GM12878 (cell line): ENCODE measurements at regions not wholly inside any gene's neighbourhood (a gene's known extent, or its start where the extent isn't known, plus 50 kb on each side); places are given as distances from the start of the nearest gene placed in this dataset.

ENCODE experiments used
- BACH1 ChIP-seq: fragments of 450-650 bp; IDR thresholded peaks from 2 replicates; pipeline ENCODE4 v1.6.1; 2017; ENCODE audit warnings: mild to moderate bottlenecking, borderline replicate concordance
- CHD4 ChIP-seq: fragments of 200-600 bp; sonication (generic); IDR thresholded peaks from 2 replicates; pipeline ENCODE4 v1.6.1; 2016; ENCODE audit warnings: mild to moderate bottlenecking
- ETV6 ChIP-seq, 2 experiments: fragments of 450-650 bp in 1 of 2; IDR thresholded peaks in 1 of 2; conservative IDR thresholded peaks in 1 of 2; 2 replicates each; pipeline ENCODE4 v1.6.1; 2014; ENCODE audit warnings: antibody characterized with exemption in 1 of 2, borderline replicate concordance in 1 of 2, low read depth in 1 of 2, mild to moderate bottlenecking in 1 of 2, moderate library complexity in 1 of 2
- EZH2 ChIP-seq: IDR thresholded peaks from 2 replicates; pipeline ENCODE4 v1.6.1; 2012; ENCODE audit warnings: low read depth, mild to moderate bottlenecking, control low read depth, inconsistent platforms, low read length, borderline replicate concordance; ENCODE audit not compliant: control insufficient read depth
- MEF2A ChIP-seq: IDR thresholded peaks from 2 replicates; pipeline ENCODE4 v1.6.1; 2011; ENCODE audit warnings: low read depth, mild to moderate bottlenecking, low read length, moderate library complexity; ENCODE audit not compliant: insufficient read depth
- MXI1 ChIP-seq: fragments of 150-350 bp; IDR thresholded peaks from 2 replicates; pipeline ENCODE4 v1.6.1; 2011; ENCODE audit warnings: low read depth, mild to moderate bottlenecking, inconsistent platforms, low read length, improper control_type of control experiment
- POLR2A ChIP-seq: IDR thresholded peaks from 2 replicates; pipeline ENCODE4 v1.6.1; 2011; ENCODE audit warnings: low read depth, mild to moderate bottlenecking, low read length
- RAD21 ChIP-seq: IDR thresholded peaks from 2 replicates; pipeline ENCODE4 v1.6.1; 2011; ENCODE audit warnings: mild to moderate bottlenecking, low read depth, low read length, moderate library complexity; ENCODE audit not compliant: insufficient read depth
- SIN3A ChIP-seq: IDR thresholded peaks from 2 replicates; pipeline ENCODE4 v1.6.1; 2012; ENCODE audit warnings: low read depth, low read length, improper control_type of control experiment
- SMAD1 ChIP-seq: fragments of 450-650 bp; IDR thresholded peaks from 2 replicates; pipeline ENCODE4 v1.6.1; 2018; ENCODE audit warnings: mild to moderate bottlenecking, low read depth; ENCODE audit not compliant: partially characterized antibody
- SPI1 ChIP-seq: IDR thresholded peaks from 2 replicates; pipeline ENCODE4 v1.6.1; 2011; ENCODE audit warnings: low read depth, mild to moderate bottlenecking, low read length, moderate library complexity, borderline replicate concordance; ENCODE audit not compliant: insufficient read depth
- TCF12 ChIP-seq: IDR thresholded peaks from 2 replicates; pipeline ENCODE4 v1.6.1; 2011; ENCODE audit warnings: low read depth, mild to moderate bottlenecking, low read length
- ZZZ3 ChIP-seq: IDR thresholded peaks from 2 replicates; pipeline ENCODE4 v1.6.1; 2011; ENCODE audit warnings: low read depth; ENCODE audit not compliant: control insufficient read depth, insufficient read length
- TF ChIP-seq, protein P1 (sequence below), 3 experiments: IDR thresholded peaks in 2 of 3; conservative IDR thresholded peaks in 1 of 3; 2 replicates each; pipeline ENCODE4 v1.5.1; 2011; ENCODE audit warnings: low read depth in 3 of 3, low read length in 3 of 3, mild to moderate bottlenecking in 3 of 3, control low read depth in 2 of 3, moderate library complexity in 2 of 3, inconsistent platforms in 1 of 3, mixed read lengths in 1 of 3; ENCODE audit not compliant: control insufficient read depth in 2 of 3, insufficient read depth in 1 of 3; ENCODE audit errors: extremely low read depth in 1 of 3

DNA sequence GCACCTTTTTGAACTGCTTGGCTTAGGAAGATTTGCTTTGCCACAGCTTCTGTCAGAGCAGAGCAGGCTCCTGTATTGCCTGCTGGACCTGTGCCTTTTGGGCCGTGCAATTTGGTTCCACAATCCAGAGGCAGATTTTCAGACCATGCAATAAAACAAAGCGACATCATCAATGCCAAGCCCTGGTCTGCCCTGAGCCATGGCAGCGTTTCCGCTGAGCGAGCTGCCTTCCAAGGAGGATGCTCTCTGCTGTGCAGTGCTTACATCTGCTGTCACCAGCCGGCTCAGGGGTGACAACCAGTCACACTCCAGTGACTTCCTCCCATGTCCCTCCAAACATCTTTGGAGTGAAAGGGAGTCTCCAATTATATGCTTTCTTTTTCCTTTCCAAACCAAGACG, 282.2 kb downstream of the CDH26 start:
- TF ChIP-seq SIN3A = no peak
- TF ChIP-seq POLR2A = no peak
- TF ChIP-seq CHD4 = no peak
- no peak for TF ChIP-seq RAD21
- no peak for TF ChIP-seq EZH2
- TF ChIP-seq SPI1 = no peak
- TF ChIP-seq TCF12 = no peak
- TF ChIP-seq BACH1 = no peak
- no peak for TF ChIP-seq ZZZ3
- no peak for TF ChIP-seq ETV6 (conservative IDR thresholded peaks at IDR 0.05 in 1 of 2, IDR thresholded peaks at IDR 0.05 in 1 of 2; ENCODE audit: borderline replicate concordance in 1 of 2, low read depth in 1 of 2)
- TF ChIP-seq, protein P1, sequence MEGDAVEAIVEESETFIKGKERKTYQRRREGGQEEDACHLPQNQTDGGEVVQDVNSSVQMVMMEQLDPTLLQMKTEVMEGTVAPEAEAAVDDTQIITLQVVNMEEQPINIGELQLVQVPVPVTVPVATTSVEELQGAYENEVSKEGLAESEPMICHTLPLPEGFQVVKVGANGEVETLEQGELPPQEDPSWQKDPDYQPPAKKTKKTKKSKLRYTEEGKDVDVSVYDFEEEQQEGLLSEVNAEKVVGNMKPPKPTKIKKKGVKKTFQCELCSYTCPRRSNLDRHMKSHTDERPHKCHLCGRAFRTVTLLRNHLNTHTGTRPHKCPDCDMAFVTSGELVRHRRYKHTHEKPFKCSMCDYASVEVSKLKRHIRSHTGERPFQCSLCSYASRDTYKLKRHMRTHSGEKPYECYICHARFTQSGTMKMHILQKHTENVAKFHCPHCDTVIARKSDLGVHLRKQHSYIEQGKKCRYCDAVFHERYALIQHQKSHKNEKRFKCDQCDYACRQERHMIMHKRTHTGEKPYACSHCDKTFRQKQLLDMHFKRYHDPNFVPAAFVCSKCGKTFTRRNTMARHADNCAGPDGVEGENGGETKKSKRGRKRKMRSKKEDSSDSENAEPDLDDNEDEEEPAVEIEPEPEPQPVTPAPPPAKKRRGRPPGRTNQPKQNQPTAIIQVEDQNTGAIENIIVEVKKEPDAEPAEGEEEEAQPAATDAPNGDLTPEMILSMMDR (IDR thresholded peaks at IDR 0.05 in 2 of 3, conservative IDR thresholded peaks at IDR 0.05 in 1 of 3; ENCODE audit: control insufficient read depth in 2 of 3, extremely low read depth in 1 of 3, insufficient read depth in 1 of 3, low read depth in 3 of 3, low read length in 3 of 3) = no peak
- no peak for TF ChIP-seq MEF2A
- TF ChIP-seq SMAD1 = no peak
- TF ChIP-seq MXI1 = no peak
